PC-9 (cell line): ENCODE measurements at regions not wholly inside any gene's neighbourhood (a gene's known extent, or its start where the extent isn't known, plus 50 kb on each side); places are given as distances from the start of the nearest gene placed in this dataset.

Experiments
- BruUV-seq: library from RNA; stranded (reverse); fragments of 400-500 nt; replicated peaks from 2 replicates; lab custom pipeline; 2021; lab: Mats Ljungman, UMichigan
- CTCF ChIA-PET: fragments of 300-600 bp; sonication (Branson Sonifier 250); formaldehyde crosslinking; loops from one replicate; lab custom pipeline; 2022; ENCODE audit warnings: antibody characterized with exemption; lab: Charles Lee
- POLR2A ChIA-PET: fragments of 300-600 bp; sonication (Branson Sonifier 250); formaldehyde crosslinking; loops from one replicate; lab custom pipeline; 2022; ENCODE audit warnings: antibody characterized with exemption; ENCODE audit not compliant: unreplicated experiment; lab: Charles Lee
- DNase-seq, 2 experiments: peaks; one replicate each; pipeline versions ENCODE4 v3.0.0 to v3.0.0-alpha.2; 2015 to 2022; ENCODE audit warnings: mixed read lengths in 1 of 2
- H2AFZ ChIP-seq: fragments of 200-600 bp; sonication (generic); 2 replicates; pipeline ENCODE4 v1.8.1; 2017; ENCODE audit warnings: antibody characterized with exemption
- H3F3A ChIP-seq: fragments of 200-600 bp; sonication (generic); 2 replicates; pipeline ENCODE4 v1.8.1; 2017; ENCODE audit warnings: antibody characterized with exemption, mild to moderate bottlenecking, low read depth; ENCODE audit not compliant: insufficient read depth
- H3K27ac ChIP-seq: fragments of 200-600 bp; sonication (generic); 2 replicates; pipeline ENCODE4 v1.6.1; 2016; ENCODE audit warnings: mixed run types
- H3K27me3 ChIP-seq: fragments of 200-600 bp; sonication (generic); 2 replicates; pipeline ENCODE4 v1.6.1; 2016; ENCODE audit warnings: low read depth, mixed run types; ENCODE audit not compliant: insufficient read depth
- H3K36me3 ChIP-seq: fragments of 200-600 bp; sonication (generic); 2 replicates; pipeline ENCODE4 v1.6.1; 2016; ENCODE audit warnings: low read depth, mixed run types
- H3K4me1 ChIP-seq: fragments of 200-600 bp; sonication (generic); replicated peaks from 2 replicates; pipeline ENCODE4 v1.6.1; 2016; ENCODE audit warnings: mixed run types; ENCODE audit not compliant: insufficient read depth
- H3K4me2 ChIP-seq: fragments of 200-600 bp; sonication (generic); 2 replicates; pipeline ENCODE4 v1.6.1; 2017; ENCODE audit warnings: mixed run types
- H3K4me3 ChIP-seq: fragments of 200-600 bp; sonication (generic); 2 replicates; pipeline ENCODE4 v1.6.1; 2016; ENCODE audit warnings: mixed run types
- H3K79me2 ChIP-seq: fragments of 200-600 bp; sonication (generic); 2 replicates; pipeline ENCODE4 v1.6.1; 2017; ENCODE audit warnings: low read depth, mixed run types
- H3K9me2 ChIP-seq: fragments of 200-600 bp; sonication (generic); 2 replicates; pipeline ENCODE4 v1.8.1; 2017; ENCODE audit warnings: mild to moderate bottlenecking; ENCODE audit not compliant: insufficient read depth
- H3K9me3 ChIP-seq: fragments of 200-600 bp; sonication (generic); 2 replicates; pipeline ENCODE4 v1.8.1; 2016; ENCODE audit warnings: low read depth; ENCODE audit not compliant: insufficient read depth
- H4K20me1 ChIP-seq: fragments of 200-600 bp; sonication (generic); 2 replicates; pipeline ENCODE4 v1.8.1; 2017; ENCODE audit not compliant: insufficient read depth
- CTCF ChIP-seq: fragments of 200-600 bp; sonication (generic); conservative IDR thresholded peaks from 2 replicates; pipeline ENCODE4 v1.6.1; 2017; ENCODE audit warnings: mixed run types, antibody characterized with exemption, mild to moderate bottlenecking, moderate library complexity
- EZH2 ChIP-seq: fragments of 200-600 bp; sonication (generic); IDR thresholded peaks from 2 replicates; pipeline ENCODE4 v1.8.0; 2017; ENCODE audit warnings: antibody characterized with exemption, low read depth
- intact Hi-C: fragments of 100-400 bp; cut with micrococcal nuclease; formaldehyde crosslinking; loops from one replicate; pipeline ENCODE4 v1.10.0; 2022; ENCODE audit not compliant: unreplicated experiment

DNA sequence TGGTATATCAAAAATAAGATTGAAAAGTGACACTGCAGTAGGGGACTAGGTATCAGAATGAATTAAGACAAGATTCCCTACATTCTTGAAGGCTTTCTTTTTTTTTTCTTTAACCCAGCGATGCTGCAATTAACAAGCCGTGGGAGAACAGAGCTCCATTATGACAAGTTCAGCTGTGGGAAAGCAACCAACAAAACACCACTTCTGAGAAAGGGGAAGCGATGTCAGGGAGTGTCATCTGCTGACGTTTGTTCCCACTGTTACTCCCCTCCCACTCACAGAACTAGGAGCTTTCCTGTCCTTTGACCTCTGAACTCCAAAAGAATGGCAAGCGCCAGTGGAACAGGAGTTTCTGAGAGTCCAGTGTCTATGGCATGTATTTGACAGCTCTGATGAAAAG lies 90.2 kb upstream of the SLITRK2 start:
- CTCF ChIA-PET: no interaction called here
- Histone ChIP-seq H3F3A (no peaks in the 10 kb centered on the region), H3K36me3 (no peaks in the 10 kb centered on the region), H3K27me3 (peaks cover 23% of the 10 kb centered on the region), H3K9me2 (no peaks in the 10 kb centered on the region), H4K20me1 (no peaks in the 10 kb centered on the region), H3K27ac (no peak overlapping the region), H3K9me3 (no peaks in the 10 kb centered on the region), H2AFZ (no peak overlapping the region), H3K4me2 (no peak overlapping the region), H3K4me1 (no peaks in the 10 kb centered on the region), H3K4me3 (no peak overlapping the region), H3K79me2 (no peaks in the 10 kb centered on the region)
- DNase-seq: no peak
- intact Hi-C loops: no loop called here
- BruUV-seq: no TSS peak
- TF ChIP-seq EZH2 (no peak), CTCF (no peak)
- POLR2A ChIA-PET: no interaction called here

- no peak overlapping the region for H2AFZ ChIP-seq
- no peaks in the 10 kb centered on the region for H3K36me3 ChIP-seq
- peaks cover 5% of the 10 kb centered on the region; the same call in 1 of the 2 replicates for H3K27me3 ChIP-seq
- no peaks in the 10 kb centered on the region for H3K79me2 ChIP-seq
- no peak overlapping the region for H3K4me2 ChIP-seq
- intact Hi-C loops: no loop called here
- TF ChIP-seq EZH2 (no peak), CTCF (no peak)
- POLR2A ChIA-PET: no interaction called here
- H3K27ac ChIP-seq: no peak overlapping the region
- H3K9me3 ChIP-seq: no peaks in the 10 kb centered on the region
- H4K20me1 ChIP-seq: no peaks in the 10 kb centered on the region
- H3K9me2 ChIP-seq: no peaks in the 10 kb centered on the region
- H3F3A ChIP-seq: no peaks in the 10 kb centered on the region
- H3K4me1 ChIP-seq: no peaks in the 10 kb centered on the region
- BruUV-seq: no TSS peak
- no peak for DNase-seq
- no peak overlapping the region for H3K4me3 ChIP-seq
- CTCF ChIA-PET: no interaction called here
These were observed 88.0 kb upstream of the SLITRK2 start for GRCh38 chrX:145729635-145730034.

- H3K27ac ChIP-seq: no peak overlapping the region
- H3K4me2 ChIP-seq: no peak overlapping the region
- H3F3A ChIP-seq: no peaks in the 10 kb centered on the region
- TF ChIP-seq EZH2 (no peak), CTCF (no peak)
- intact Hi-C loops: no loop called here
- DNase-seq: no peak
- H3K27me3 ChIP-seq: no peaks in the 10 kb centered on the region
- H3K9me2 ChIP-seq: no peaks in the 10 kb centered on the region
- H3K36me3 ChIP-seq: no peaks in the 10 kb centered on the region
- BruUV-seq: no TSS peak
- H4K20me1 ChIP-seq: no peaks in the 10 kb centered on the region
- H3K9me3 ChIP-seq: no peaks in the 10 kb centered on the region
- H3K4me3 ChIP-seq: no peak overlapping the region
- H3K79me2 ChIP-seq: no peaks in the 10 kb centered on the region
- no peaks in the 10 kb centered on the region for H3K4me1 ChIP-seq
- H2AFZ ChIP-seq: no peak overlapping the region
- POLR2A ChIA-PET: no interaction called here
- CTCF ChIA-PET: no interaction called here
These were observed 82.6 kb upstream of the SLITRK2 start for GRCh38 chrX:145735036-145735435.
